GM12892 (cell line): ENCODE measurements at regions not wholly inside any gene's neighbourhood (a gene's known extent, or its start where the extent isn't known, plus 50 kb on each side); places are given as distances from the start of the nearest gene placed in this dataset.

Experiments
- POLR2A ChIP-seq: IDR thresholded peaks from 2 replicates; pipeline ENCODE4 v1.6.1; 2011; ENCODE audit warnings: low read depth, low read length, control low read depth
- POLR2AphosphoS5 ChIP-seq: IDR thresholded peaks from 2 replicates; pipeline ENCODE4 v1.6.1; 2011; ENCODE audit warnings: low read depth, low read length, control low read depth

DNA sequence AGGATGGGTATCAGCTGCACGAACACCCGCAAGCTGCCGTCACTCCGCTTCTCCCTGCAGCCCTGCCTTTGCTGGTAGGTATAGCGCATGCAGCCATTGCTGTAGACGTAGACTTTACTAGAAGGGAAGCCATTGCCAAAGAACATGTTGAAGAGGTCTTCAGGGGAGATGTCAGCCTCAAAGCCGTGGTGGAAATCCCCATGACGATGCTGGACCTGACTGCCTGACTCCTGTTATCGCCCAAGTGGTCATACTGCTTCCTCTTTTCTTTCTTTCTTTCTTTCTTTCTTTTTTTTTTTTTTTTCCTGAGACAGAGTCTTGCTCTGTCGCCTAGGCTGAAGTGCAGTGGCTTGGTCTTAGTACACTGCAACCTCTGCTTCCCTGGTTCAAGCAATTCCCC, 68.7 kb upstream of the SPRED2 start:
- TF ChIP-seq POLR2A, result no peak
- no peak for TF ChIP-seq POLR2AphosphoS5
